Fibroblast of upper back skin (primary cell): ENCODE measurements at regions not wholly inside any gene's neighbourhood (a gene's known extent, or its start where the extent isn't known, plus 50 kb on each side); places are given as distances from the start of the nearest gene placed in this dataset.
"Not testable (repeated sequence)": the region's sequence is repeated elsewhere in the genome, so short reads cannot be mapped to it uniquely, and the experiment has no call there.

Experiments used
- DNase-seq: peaks from one replicate; pipeline ENCODE4 v3.0.0-alpha.2; 2013

GRCh38 chr4:75180217-75180616 is 247.3 kb downstream of the PARM1 start:
- DNase-seq: no peak

GRCh38 chr4:75179510-75179909 is 246.6 kb downstream of the PARM1 start:
- no peak for DNase-seq

- no peak for DNase-seq
These were observed 239.6 kb downstream of the PARM1 start for GRCh38 chr4:75172551-75172950.

- DNase-seq: no peak
These were observed 236.5 kb downstream of the PARM1 start for GRCh38 chr4:75169427-75169826.

GRCh38 chr4:75169020-75169419 is 236.1 kb downstream of the PARM1 start:
- no peak for DNase-seq

- DNase-seq: no peak
These were observed 235.6 kb downstream of the PARM1 start for GRCh38 chr4:75168548-75168947.

GRCh38 chr4:75165100-75165499 is 232.2 kb downstream of the PARM1 start:
- not testable (repeated sequence) for DNase-seq

- no peak for DNase-seq
These were observed 225.5 kb downstream of the PARM1 start for GRCh38 chr4:75158451-75158850.

- DNase-seq: no peak
These were observed 222.1 kb downstream of the PARM1 start for GRCh38 chr4:75154994-75155393.

GRCh38 chr4:75146223-75146622 is 213.3 kb downstream of the PARM1 start:
- DNase-seq: no peak

- DNase-seq: no peak
These were observed 211.6 kb downstream of the PARM1 start for GRCh38 chr4:75144475-75144874.

- DNase-seq: peak; percentile 77
These were observed 209.9 kb downstream of the PARM1 start for GRCh38 chr4:75142850-75143249.

GRCh38 chr4:75142382-75142781 is 209.5 kb downstream of the PARM1 start:
- DNase-seq: peak; percentile 66

- DNase-seq: no peak
These were observed 208.2 kb downstream of the PARM1 start for GRCh38 chr4:75141162-75141561.

GRCh38 chr4:75137302-75137701 is 204.4 kb downstream of the PARM1 start:
- DNase-seq: no peak

- DNase-seq: no peak
These were observed 202.3 kb downstream of the PARM1 start for GRCh38 chr4:75135068-75135825.

- not testable (repeated sequence) for DNase-seq
These were observed 194.0 kb downstream of the PARM1 start for GRCh38 chr4:75126870-75127269.

GRCh38 chr4:75126058-75126457 is 193.1 kb downstream of the PARM1 start:
- DNase-seq: no peak

GRCh38 chr4:75122424-75123014 is 189.6 kb downstream of the PARM1 start:
- no peak for DNase-seq

- no peak for DNase-seq
These were observed 185.8 kb downstream of the PARM1 start for GRCh38 chr4:75118739-75119138.

GRCh38 chr4:75110061-75110460 is 177.1 kb downstream of the PARM1 start:
- no peak for DNase-seq

- DNase-seq: peak; percentile 54
These were observed 175.1 kb downstream of the PARM1 start for GRCh38 chr4:75107755-75108612.

GRCh38 chr4:75102787-75103085 is 169.8 kb downstream of the PARM1 start:
- no peak for DNase-seq
